Body of pancreas (tissue), 4 donors: ENCODE measurements at regions not wholly inside any gene's neighbourhood (a gene's known extent, or its start where the extent isn't known, plus 50 kb on each side); places are given as distances from the start of the nearest gene placed in this dataset.

Source experiments
- ATAC-seq: fragments of 150-250 bp; one replicate; pipeline ENCODE4 v1.9.1; 2016
- DNase-seq, 4 donors: peaks; one replicate each; pipeline ENCODE4 v3.0.0-alpha.2; 2019
- H3K27ac ChIP-seq, 4 donors: fragments of 200-600 bp; sonication (generic); 1 replicate in 3 of 4; 2 replicates in 1 of 4; pipeline versions ENCODE4 v1.5.1 to v1.6.1; 2016 to 2019; ENCODE audit warnings: mild to moderate bottlenecking in 1 of 4, mixed read lengths in 1 of 4, moderate library complexity in 1 of 4
- H3K27me3 ChIP-seq, 2 donors: fragments of 200-600 bp; sonication (generic); one replicate each; pipeline ENCODE4 v1.6.0; 2016; ENCODE audit warnings: mild to moderate bottlenecking in 1 of 2
- H3K36me3 ChIP-seq, 2 donors: fragments of 200-600 bp; sonication (generic); replicated peaks in 1 of 2; 2 replicates each; pipeline ENCODE4 v1.5.1; 2016; ENCODE audit warnings: low read depth in 2 of 2; ENCODE audit not compliant: insufficient read depth in 1 of 2
- H3K4me1 ChIP-seq: fragments of 200-600 bp; sonication (generic); one replicate; pipeline ENCODE4 v1.6.0; 2016
- H3K4me3 ChIP-seq, 2 donors: fragments of 200-600 bp; sonication (generic); 1 replicate in 1 of 2; 2 replicates in 1 of 2; pipeline ENCODE4 v1.5.1; 2016 to 2019
- H3K9me3 ChIP-seq, 3 donors: fragments of 200-600 bp; sonication (generic); 1 replicate in 2 of 3; 2 replicates in 1 of 3; pipeline ENCODE4 v1.5.1; 2016
- POLR2A ChIP-seq, 3 donors: fragments of 450-650 bp; IDR thresholded peaks; one replicate each; pipeline ENCODE4 v1.6.1; 2016; ENCODE audit warnings: antibody characterized with exemption in 3 of 3, mild to moderate bottlenecking in 2 of 3
- WGBS, 2 donors: methylation state at CpG; one replicate each; pipeline ENCODE4 v1.1.5; 2017; 5-methylcytosine and 5-hydroxymethylcytosine counted together
- intact Hi-C: fragments of 100-400 bp; cut with DNase I; formaldehyde crosslinking; loops from one replicate; pipeline ENCODE4 v1.15.1; 2023
- TF ChIP-seq, protein P1 (sequence below), 7 experiments: fragments of 450-650 bp in 4 of 7; fragments of 200-600 bp in 3 of 7; sonication (generic) in 3 of 7; IDR thresholded peaks; one replicate each; pipeline ENCODE4 v1.5.1; 2016 to 2019; ENCODE audit warnings: antibody characterized with exemption in 7 of 7

DNA sequence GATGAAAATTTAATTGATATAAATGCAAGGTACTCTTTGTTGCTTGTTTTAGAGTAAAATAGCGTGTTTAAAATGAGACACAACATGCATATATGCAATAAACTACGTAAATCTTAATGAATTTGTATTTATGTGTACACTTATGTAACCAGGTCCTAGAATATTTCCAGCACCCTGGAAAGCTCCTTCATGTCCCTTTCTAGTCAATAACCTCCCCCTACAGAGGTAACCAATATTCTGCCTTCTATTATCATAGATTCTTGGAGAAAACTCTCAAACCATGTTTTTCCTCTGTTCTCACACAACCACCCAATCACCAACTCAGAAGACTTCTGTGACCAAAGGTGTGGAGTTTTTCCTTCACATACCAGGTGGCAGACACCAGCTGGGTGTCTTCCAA lies 79.6 kb upstream of the THUMPD2 start:
- no peak for ATAC-seq
- intact Hi-C loops: no loop called here
- DNase-seq: no peak
- Histone ChIP-seq H3K36me3 (no peaks in the 10 kb centered on the region), H3K27ac (no peak overlapping the region), H3K4me1 (no peaks in the 10 kb centered on the region), H3K27me3 (no peaks in the 10 kb centered on the region), H3K4me3 (no peak overlapping the region), H3K9me3 (no peaks in the 10 kb centered on the region)
- no peak for TF ChIP-seq POLR2A (IDR thresholded peaks at IDR 0.05)
- TF ChIP-seq, protein P1, sequence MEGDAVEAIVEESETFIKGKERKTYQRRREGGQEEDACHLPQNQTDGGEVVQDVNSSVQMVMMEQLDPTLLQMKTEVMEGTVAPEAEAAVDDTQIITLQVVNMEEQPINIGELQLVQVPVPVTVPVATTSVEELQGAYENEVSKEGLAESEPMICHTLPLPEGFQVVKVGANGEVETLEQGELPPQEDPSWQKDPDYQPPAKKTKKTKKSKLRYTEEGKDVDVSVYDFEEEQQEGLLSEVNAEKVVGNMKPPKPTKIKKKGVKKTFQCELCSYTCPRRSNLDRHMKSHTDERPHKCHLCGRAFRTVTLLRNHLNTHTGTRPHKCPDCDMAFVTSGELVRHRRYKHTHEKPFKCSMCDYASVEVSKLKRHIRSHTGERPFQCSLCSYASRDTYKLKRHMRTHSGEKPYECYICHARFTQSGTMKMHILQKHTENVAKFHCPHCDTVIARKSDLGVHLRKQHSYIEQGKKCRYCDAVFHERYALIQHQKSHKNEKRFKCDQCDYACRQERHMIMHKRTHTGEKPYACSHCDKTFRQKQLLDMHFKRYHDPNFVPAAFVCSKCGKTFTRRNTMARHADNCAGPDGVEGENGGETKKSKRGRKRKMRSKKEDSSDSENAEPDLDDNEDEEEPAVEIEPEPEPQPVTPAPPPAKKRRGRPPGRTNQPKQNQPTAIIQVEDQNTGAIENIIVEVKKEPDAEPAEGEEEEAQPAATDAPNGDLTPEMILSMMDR (IDR thresholded peaks at IDR 0.05): no peak
- 25 to 36% methylated on average over 2 of the region's 2 CpGs for WGBS, 2 donors

DNA sequence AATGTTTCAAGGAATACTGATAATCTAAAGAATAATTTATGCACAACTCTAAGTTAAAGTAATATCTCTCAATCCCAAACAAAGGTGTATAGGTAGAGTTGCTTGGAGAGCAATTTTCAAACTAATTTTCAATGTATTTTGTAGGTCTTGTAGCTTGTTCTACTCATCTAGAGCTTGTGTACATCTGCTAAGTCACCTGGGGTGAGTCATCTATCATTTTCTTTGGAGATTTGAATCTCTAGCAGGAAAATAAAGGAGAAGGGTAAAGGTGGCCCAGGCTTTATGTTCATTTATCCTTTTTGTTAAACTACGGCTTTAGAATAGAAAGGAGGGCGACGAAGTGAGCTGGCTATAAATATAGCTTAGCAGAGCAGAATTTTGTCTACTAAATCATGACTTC lies 76.8 kb upstream of the THUMPD2 start:
- H3K4me1 ChIP-seq: no peaks in the 10 kb centered on the region
- TF ChIP-seq POLR2A (IDR thresholded peaks at IDR 0.05): no peak
- TF ChIP-seq, protein P1 (IDR thresholded peaks at IDR 0.05): no peak
- no peak overlapping the region for H3K27ac ChIP-seq
- no peaks in the 10 kb centered on the region for H3K9me3 ChIP-seq
- H3K27me3 ChIP-seq: no peaks in the 10 kb centered on the region
- H3K36me3 ChIP-seq: no peaks in the 10 kb centered on the region
- 85 to 90% methylated on average over 3 of the region's 3 CpGs for WGBS, 2 donors
- intact Hi-C loops: no loop called here
- H3K4me3 ChIP-seq: no peak overlapping the region
- ATAC-seq (no peak), DNase-seq (no peak)

DNA sequence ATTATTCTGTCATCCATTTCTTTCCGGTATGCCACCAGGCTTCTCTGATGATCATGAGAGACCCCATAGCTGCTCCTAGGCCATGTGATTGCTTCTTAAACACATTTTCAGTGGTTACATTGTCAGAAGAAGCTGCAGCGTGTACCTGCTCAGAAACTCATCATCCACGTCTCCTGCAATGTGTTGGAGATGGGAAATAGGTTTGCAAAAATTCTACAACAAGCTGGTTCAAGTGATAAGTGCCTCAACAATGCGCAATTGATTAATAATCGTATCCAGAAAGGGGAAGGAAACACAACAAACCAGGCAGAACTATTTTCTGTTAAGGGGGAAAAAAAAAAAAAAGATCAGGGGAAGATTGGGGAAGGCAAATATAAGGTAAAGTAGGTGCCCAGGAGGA lies 75.7 kb upstream of the THUMPD2 start:
- no peaks in the 10 kb centered on the region for H3K9me3 ChIP-seq
- WGBS, 2 donors: 56 to 78% methylated on average over 5 of the region's 5 CpGs
- H3K4me1 ChIP-seq: no peaks in the 10 kb centered on the region
- no peak overlapping the region for H3K27ac ChIP-seq
- no peak for TF ChIP-seq POLR2A (IDR thresholded peaks at IDR 0.05)
- TF ChIP-seq, protein P1 (IDR thresholded peaks at IDR 0.05): no peak
- no peaks in the 10 kb centered on the region for H3K27me3 ChIP-seq
- no peaks in the 10 kb centered on the region for H3K36me3 ChIP-seq
- H3K4me3 ChIP-seq: no peak overlapping the region
- ATAC-seq (no peak), DNase-seq (no peak)
- intact Hi-C loops: no loop called here

DNA sequence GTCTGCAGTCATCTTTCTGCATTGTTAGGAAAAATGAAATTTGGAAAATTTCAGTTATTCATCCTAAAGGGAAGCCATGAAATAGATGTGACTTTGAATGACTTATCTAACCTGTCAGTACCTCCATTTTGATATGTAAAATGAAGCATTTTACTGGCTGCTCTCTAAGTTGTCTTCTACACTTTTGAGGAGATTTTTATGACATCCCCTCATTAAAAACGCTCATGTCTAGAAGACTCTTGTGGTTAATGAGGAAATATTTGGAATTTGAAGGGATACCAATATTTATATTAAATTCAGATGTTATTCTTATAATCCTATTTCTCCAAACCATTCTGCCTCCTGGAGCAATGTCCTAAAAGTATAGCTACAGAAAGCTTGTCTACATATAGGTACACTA lies 73.8 kb upstream of the THUMPD2 start:
- H3K4me1 ChIP-seq: no peaks in the 10 kb centered on the region
- H3K27ac ChIP-seq: no peak overlapping the region
- no peaks in the 10 kb centered on the region for H3K36me3 ChIP-seq
- DNase-seq: no peak
- H3K9me3 ChIP-seq: no peaks in the 10 kb centered on the region
- no peak overlapping the region for H3K4me3 ChIP-seq
- no peak for TF ChIP-seq POLR2A (IDR thresholded peaks at IDR 0.05)
- TF ChIP-seq, protein P1 (IDR thresholded peaks at IDR 0.05): no peak
- ATAC-seq: no peak
- intact Hi-C loops: no loop called here
- 50 to 71% methylated on average over 1 of the region's 1 CpG for WGBS, 2 donors
- H3K27me3 ChIP-seq: no peaks in the 10 kb centered on the region

DNA sequence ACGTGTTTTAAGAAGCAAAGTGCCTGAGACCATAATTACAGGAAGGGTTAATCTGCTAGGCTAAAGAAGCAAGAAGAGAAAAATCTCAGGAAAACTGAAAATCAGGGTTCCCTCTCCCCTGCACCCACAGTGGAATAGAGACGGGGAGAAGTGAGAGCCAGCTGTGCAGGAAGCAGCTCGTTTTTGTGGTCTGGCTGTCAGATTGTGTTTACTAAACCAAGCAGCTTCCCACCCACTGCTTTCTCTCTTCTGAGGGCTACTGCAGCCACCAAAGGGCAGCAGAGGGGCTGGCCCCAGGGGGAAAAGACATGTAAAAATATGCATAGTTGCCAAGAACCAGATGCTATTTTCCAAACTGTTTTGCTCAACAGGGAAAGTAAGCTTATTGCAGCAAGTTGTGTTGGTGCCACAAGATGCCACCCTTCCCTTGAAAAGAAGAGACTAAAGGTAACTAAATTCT lies 72.6 kb upstream of the THUMPD2 start:
- DNase-seq (peak in 1 of 4 donors; percentile 16), ATAC-seq (no peak)
- no peak overlapping the region for H3K27ac ChIP-seq
- H3K27me3 ChIP-seq: no peaks in the 10 kb centered on the region
- 23 to 30% methylated on average over 3 of the region's 3 CpGs for WGBS, 2 donors
- TF ChIP-seq, protein P1 (IDR thresholded peaks at IDR 0.05): no peak
- TF ChIP-seq POLR2A (IDR thresholded peaks at IDR 0.05): no peak
- no peaks in the 10 kb centered on the region for H3K9me3 ChIP-seq
- intact Hi-C loops: no loop called here
- no peak overlapping the region for H3K4me3 ChIP-seq
- H3K36me3 ChIP-seq: no peaks in the 10 kb centered on the region
- no peaks in the 10 kb centered on the region for H3K4me1 ChIP-seq
